Amniotic stem cell (primary cell): ENCODE measurements at regions not wholly inside any gene's neighbourhood (a gene's known extent, or its start where the extent isn't known, plus 50 kb on each side); places are given as distances from the start of the nearest gene placed in this dataset.
A peak's percentile ranks its signal among the peaks of the same experiment; 100 is the strongest.

Source experiments
- DNase-seq: peaks from one replicate; lab custom pipeline; 2025; lab: John Stamatoyannopoulos, UW

- DNase-seq = no peak
These were observed 527.2 kb downstream of the IRS1 start for GRCh38 chr2:226272435-226272834.

GRCh38 chr2:226270285-226271058 lies 529.1 kb downstream of the IRS1 start:
- DNase-seq = no peak

- DNase-seq = no peak
These were observed 531.9 kb downstream of the IRS1 start for GRCh38 chr2:226267516-226268289.

- no peak for DNase-seq
These were observed 542.8 kb downstream of the IRS1 start for GRCh38 chr2:226256709-226257376.

- DNase-seq = no peak
These were observed 543.4 kb downstream of the IRS1 start for GRCh38 chr2:226256237-226256636.

GRCh38 chr2:226251661-226252060 lies 548.0 kb downstream of the IRS1 start:
- DNase-seq = no peak

GRCh38 chr2:226247289-226248275 lies 552.0 kb downstream of the IRS1 start:
- no peak for DNase-seq

- DNase-seq = no peak
These were observed 565.4 kb downstream of the IRS1 start for GRCh38 chr2:226234187-226234586.

GRCh38 chr2:226233388-226233787 lies 566.2 kb downstream of the IRS1 start:
- DNase-seq = no peak

- DNase-seq = no peak
These were observed 571.5 kb downstream of the IRS1 start for GRCh38 chr2:226228080-226228479.

GRCh38 chr2:226227341-226227740 lies 572.3 kb downstream of the IRS1 start:
- DNase-seq = no peak

GRCh38 chr2:226223704-226224103 lies 575.9 kb downstream of the IRS1 start:
- DNase-seq = no peak

GRCh38 chr2:226220511-226220910 lies 579.1 kb downstream of the IRS1 start:
- no peak for DNase-seq

- DNase-seq = no peak
These were observed 582.4 kb downstream of the IRS1 start for GRCh38 chr2:226217191-226217590.

GRCh38 chr2:226216575-226216974 lies 583.0 kb downstream of the IRS1 start:
- DNase-seq = no peak

- DNase-seq = peak; percentile 17
These were observed 583.6 kb downstream of the IRS1 start for GRCh38 chr2:226215902-226216503.

GRCh38 chr2:226213717-226214116 lies 585.9 kb downstream of the IRS1 start:
- peak; percentile 27 for DNase-seq

GRCh38 chr2:226211439-226211838 lies 588.2 kb downstream of the IRS1 start:
- DNase-seq = no peak

GRCh38 chr2:226208726-226209125 lies 590.9 kb downstream of the IRS1 start:
- DNase-seq = no peak

- DNase-seq = no peak
These were observed 591.9 kb downstream of the IRS1 start for GRCh38 chr2:226207671-226208070.

- DNase-seq = no peak
These were observed 600.1 kb downstream of the IRS1 start for GRCh38 chr2:226199555-226199954.
